H9 (cell line): ENCODE measurements at regions not wholly inside any gene's neighbourhood (a gene's known extent, or its start where the extent isn't known, plus 50 kb on each side); places are given as distances from the start of the nearest gene placed in this dataset.

Experiments
- DNase-seq: peaks from one replicate; pipeline ENCODE4 v3.0.0-alpha.2; 2017
- H2AFZ ChIP-seq: one replicate; pipeline ENCODE4 v1.6.1; 2013; ENCODE audit warnings: mild to moderate bottlenecking, low read length, control low read depth, moderate library complexity
- H2AK5ac ChIP-seq: 2 replicates; pipeline ENCODE4 v1.6.1; 2013; ENCODE audit warnings: low read length, control low read depth, mixed read lengths; ENCODE audit not compliant: insufficient read length
- H2BK120ac ChIP-seq: one replicate; pipeline ENCODE4 v1.6.1; 2013; ENCODE audit warnings: low read depth, mild to moderate bottlenecking, low read length, control low read depth, inconsistent platforms; ENCODE audit not compliant: poor library complexity, severe bottlenecking
- H2BK12ac ChIP-seq: 2 replicates; pipeline ENCODE4 v1.6.1; 2013; ENCODE audit warnings: low read length, control low read depth, mixed read lengths, low read depth; ENCODE audit not compliant: insufficient read length
- H2BK15ac ChIP-seq: 2 replicates; pipeline ENCODE4 v1.6.1; 2013; ENCODE audit warnings: low read depth, low read length, control low read depth
- H2BK20ac ChIP-seq: one replicate; pipeline ENCODE4 v1.6.1; 2013; ENCODE audit warnings: low read depth, mild to moderate bottlenecking, low read length, control low read depth, inconsistent platforms; ENCODE audit not compliant: poor library complexity, severe bottlenecking
- H2BK5ac ChIP-seq: 2 replicates; pipeline ENCODE4 v1.6.1; 2013; ENCODE audit warnings: low read length, control low read depth, mixed read lengths; ENCODE audit not compliant: insufficient read length
- H3K14ac ChIP-seq: 2 replicates; pipeline ENCODE4 v1.6.1; 2013; ENCODE audit warnings: low read length, control low read depth; ENCODE audit not compliant: insufficient read depth
- H3K18ac ChIP-seq: 2 replicates; pipeline ENCODE4 v1.6.1; 2013; ENCODE audit warnings: low read depth, mild to moderate bottlenecking, mixed read lengths, low read length, control low read depth; ENCODE audit not compliant: insufficient read length
- H3K23ac ChIP-seq: 2 replicates; pipeline ENCODE4 v1.6.1; 2013; ENCODE audit warnings: low read length, control low read depth, mixed read lengths, low read depth; ENCODE audit not compliant: insufficient read length
- H3K23me2 ChIP-seq: 2 replicates; pipeline ENCODE4 v1.6.1; 2013; ENCODE audit warnings: low read depth, mild to moderate bottlenecking, mixed read lengths, low read length, control low read depth; ENCODE audit not compliant: insufficient read length, poor library complexity, severe bottlenecking
- H3K27ac ChIP-seq: 2 replicates; pipeline ENCODE4 v1.5.1; 2013; ENCODE audit warnings: low read length, control low read depth, mixed read lengths, low read depth; ENCODE audit not compliant: insufficient read length
- H3K27me3 ChIP-seq: 2 replicates; pipeline ENCODE4 v1.6.1; 2013; ENCODE audit warnings: low read length, control low read depth, inconsistent platforms; ENCODE audit not compliant: insufficient read depth
- H3K4ac ChIP-seq: 2 replicates; pipeline ENCODE4 v1.6.1; 2013; ENCODE audit warnings: low read depth, mild to moderate bottlenecking, control low read depth, inconsistent platforms, low read length, moderate library complexity
- H3K4me1 ChIP-seq: 2 replicates; pipeline ENCODE4 v1.6.1; 2013; ENCODE audit warnings: low read length, control low read depth, inconsistent platforms; ENCODE audit not compliant: insufficient read depth
- H3K4me2 ChIP-seq: 2 replicates; pipeline ENCODE4 v1.6.1; 2013; ENCODE audit warnings: low read length, control low read depth, mixed read lengths; ENCODE audit not compliant: insufficient read length, insufficient read depth
- H3K56ac ChIP-seq: 2 replicates; pipeline ENCODE4 v1.6.1; 2013; ENCODE audit warnings: low read depth, mild to moderate bottlenecking, mixed read lengths, low read length, control low read depth; ENCODE audit not compliant: insufficient read length
- H3K79me1 ChIP-seq: 2 replicates; pipeline ENCODE4 v1.6.1; 2013; ENCODE audit warnings: low read depth, mild to moderate bottlenecking, moderate library complexity, low read length, control low read depth, inconsistent platforms; ENCODE audit not compliant: insufficient read depth, poor library complexity, severe bottlenecking
- H3K79me2 ChIP-seq: 2 replicates; pipeline ENCODE4 v1.6.1; 2013; ENCODE audit warnings: low read length, control low read depth, inconsistent platforms; ENCODE audit not compliant: insufficient read depth
- H3K9ac ChIP-seq: 2 replicates; pipeline ENCODE4 v1.6.1; 2013; ENCODE audit warnings: low read length, control low read depth, mixed read lengths; ENCODE audit not compliant: insufficient read length; ENCODE audit errors: extremely low read depth
- H3K9me3 ChIP-seq: one replicate; pipeline ENCODE4 v1.6.1; 2013; ENCODE audit warnings: low read depth, low read length, inconsistent platforms; ENCODE audit not compliant: control insufficient read depth
- H3T11ph ChIP-seq: one replicate; pipeline ENCODE4 v1.6.1; 2013; ENCODE audit warnings: mild to moderate bottlenecking, low read length, control low read depth, inconsistent platforms
- H4K20me1 ChIP-seq: one replicate; pipeline ENCODE4 v1.6.1; 2013; ENCODE audit not compliant: control insufficient read depth, insufficient read length, insufficient read depth
- H4K5ac ChIP-seq: 2 replicates; pipeline ENCODE4 v1.6.1; 2013; ENCODE audit warnings: low read depth, mild to moderate bottlenecking, mixed read lengths, low read length, control low read depth; ENCODE audit not compliant: insufficient read length
- H4K8ac ChIP-seq: replicated peaks from 2 replicates; pipeline ENCODE4 v1.6.1; 2013; ENCODE audit warnings: low read length, control low read depth, mixed read lengths, low read depth; ENCODE audit not compliant: insufficient read length
- H4K91ac ChIP-seq: 2 replicates; pipeline ENCODE4 v1.6.1; 2013; ENCODE audit warnings: low read depth, mild to moderate bottlenecking, moderate library complexity, mixed read lengths, low read length, control low read depth; ENCODE audit not compliant: insufficient read length
- H3K27ac Mint-ChIP-seq, 3 experiments: 2 replicates in 2 of 3; 3 replicates in 1 of 3; pipeline ENCODE4 v1.8.0; 2020 to 2021; ENCODE audit warnings: mixed read lengths in 3 of 3, mild to moderate bottlenecking in 1 of 3, moderate library complexity in 1 of 3
- H3K27me3 Mint-ChIP-seq: 2 replicates; pipeline ENCODE4 v1.8.0; 2021; ENCODE audit warnings: low read depth, mild to moderate bottlenecking, moderate library complexity, mixed read lengths
- H3K36me3 Mint-ChIP-seq, 3 experiments: 2 replicates in 2 of 3; 3 replicates in 1 of 3; pipeline ENCODE4 v1.8.0; 2020 to 2021; ENCODE audit warnings: low read depth in 3 of 3, mixed read lengths in 3 of 3; ENCODE audit not compliant: insufficient read depth in 1 of 3
- H3K4me1 Mint-ChIP-seq, 2 experiments: 2 replicates each; pipeline ENCODE4 v1.8.0; 2020; ENCODE audit warnings: mixed read lengths in 2 of 2
- H3K4me3 Mint-ChIP-seq, 2 experiments: 2 replicates in 1 of 2; 3 replicates in 1 of 2; pipeline ENCODE4 v1.8.0; 2020 to 2021; ENCODE audit warnings: mild to moderate bottlenecking in 2 of 2, mixed read lengths in 2 of 2, moderate library complexity in 1 of 2
- H3K9me3 Mint-ChIP-seq, 2 experiments: 2 replicates in 1 of 2; 3 replicates in 1 of 2; pipeline ENCODE4 v1.8.0; 2020; ENCODE audit warnings: mild to moderate bottlenecking in 2 of 2, mixed read lengths in 2 of 2, moderate library complexity in 1 of 2
- CTCF ChIP-seq: fragments of 200-600 bp; sonication (generic); conservative IDR thresholded peaks from 3 replicates; pipeline ENCODE4 v1.8.0; 2021; ENCODE audit warnings: antibody characterized with exemption, mild to moderate bottlenecking

GRCh38 chr5:2451100-2451499 lies 300.4 kb downstream of the IRX2 start:
- no peak overlapping the region for H3K56ac ChIP-seq
- no peak overlapping the region for H4K91ac ChIP-seq
- H3K9me3 Mint-ChIP-seq: peaks cover 0 to 4% of the 10 kb centered on the region in 2 experiments; a peak in 1 of 5 replicates
- H2AK5ac ChIP-seq: no peak overlapping the region
- H3K9ac ChIP-seq: no peak overlapping the region
- H2AFZ ChIP-seq: no peak overlapping the region
- no peak overlapping the region for H3K27ac ChIP-seq
- H3K4me3 Mint-ChIP-seq: no peak overlapping the region
- no peak overlapping the region for H2BK12ac ChIP-seq
- no peak for TF ChIP-seq CTCF
- no peaks in the 10 kb centered on the region for H3K27me3 ChIP-seq
- H3K79me2 ChIP-seq: no peaks in the 10 kb centered on the region
- no peak overlapping the region for H4K8ac ChIP-seq
- H3K18ac ChIP-seq: no peak overlapping the region
- H2BK20ac ChIP-seq: no peak overlapping the region
- H4K20me1 ChIP-seq: no peaks in the 10 kb centered on the region
- H2BK5ac ChIP-seq: no peak overlapping the region
- H2BK120ac ChIP-seq: no peak overlapping the region
- no peak overlapping the region for H4K5ac ChIP-seq
- H3K23ac ChIP-seq: no peak overlapping the region
- no peak overlapping the region for H2BK15ac ChIP-seq
- DNase-seq: no peak
- H3K23me2 ChIP-seq: no peaks in the 10 kb centered on the region
- no peak overlapping the region for H3K27ac Mint-ChIP-seq
- no peak overlapping the region for H3K4ac ChIP-seq
- H3K14ac ChIP-seq: no peak overlapping the region
- H3K9me3 ChIP-seq: no peaks in the 10 kb centered on the region
- H3K27me3 Mint-ChIP-seq: peaks cover 10% of the 10 kb centered on the region
- H3K4me2 ChIP-seq: no peak overlapping the region
- H3K79me1 ChIP-seq: no peaks in the 10 kb centered on the region
- H3K4me1 Mint-ChIP-seq: no peaks in the 10 kb centered on the region
- H3K36me3 Mint-ChIP-seq: no peaks in the 10 kb centered on the region
- no peak overlapping the region for H3T11ph ChIP-seq
- no peaks in the 10 kb centered on the region for H3K4me1 ChIP-seq
